GOT3 (cell line): ENCODE measurements at regions not wholly inside any gene's neighbourhood (a gene's known extent, or its start where the extent isn't known, plus 50 kb on each side); places are given as distances from the start of the nearest gene placed in this dataset.

Experiments used
- DNase-seq: peaks from one replicate; lab custom pipeline; 2025; ENCODE audit warnings: mixed read lengths; lab: John Stamatoyannopoulos, UW

- DNase-seq: no peak
These were observed 258.8 kb upstream of the ZNF608 start for GRCh38 chr5:125005266-125005665.

DNA sequence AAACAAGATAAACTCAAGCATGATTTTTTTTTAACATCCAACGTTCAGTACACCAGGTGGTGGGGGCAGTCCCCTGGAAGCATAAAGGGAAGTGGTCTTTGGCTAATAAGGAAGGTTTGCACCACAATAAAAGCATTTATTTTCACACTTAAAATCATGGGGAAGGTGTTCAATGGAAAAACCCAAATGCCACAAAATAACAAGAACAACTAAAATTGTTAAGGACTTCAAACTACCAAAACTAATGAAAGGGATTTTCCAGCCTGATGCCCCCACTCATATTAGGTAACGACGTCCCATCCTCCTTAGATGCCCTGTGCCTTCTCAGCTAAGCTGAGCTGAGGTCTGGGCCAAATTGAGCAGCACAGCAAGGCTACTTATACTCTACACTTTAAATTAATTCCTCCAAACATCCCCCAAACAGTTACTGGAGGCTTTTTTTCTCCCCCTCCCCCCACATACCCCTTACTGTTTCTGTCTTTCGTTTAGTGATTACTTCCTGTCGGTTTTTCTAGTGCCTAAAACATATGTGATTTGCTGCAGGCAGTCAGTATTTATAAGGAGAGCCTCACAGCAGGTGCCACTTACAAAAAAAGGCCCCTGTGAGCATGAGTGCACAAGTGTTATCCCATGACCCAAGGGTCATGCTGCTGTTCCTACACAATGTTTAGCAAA is 259.7 kb upstream of the ZNF608 start:
- DNase-seq: no peak

DNA sequence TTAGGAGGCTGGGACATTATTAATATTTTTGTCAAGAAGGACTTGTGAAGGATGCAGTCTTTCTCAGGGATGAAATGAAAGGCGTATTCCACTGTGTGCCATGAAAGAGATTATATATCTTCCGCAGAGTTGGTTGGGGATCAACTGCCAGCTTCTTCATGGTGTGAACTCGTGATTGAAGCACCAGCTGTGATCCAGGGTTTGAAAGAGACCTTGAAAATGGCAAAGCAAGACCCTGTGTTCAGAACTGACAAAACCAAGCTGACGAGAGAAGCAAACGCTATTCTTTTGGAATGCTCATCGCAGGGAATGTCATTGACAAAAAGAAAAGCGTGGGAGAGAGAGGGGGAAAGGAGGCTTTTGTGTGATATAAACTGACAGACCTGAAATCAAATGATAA is 263.9 kb upstream of the ZNF608 start:
- no peak for DNase-seq

DNA sequence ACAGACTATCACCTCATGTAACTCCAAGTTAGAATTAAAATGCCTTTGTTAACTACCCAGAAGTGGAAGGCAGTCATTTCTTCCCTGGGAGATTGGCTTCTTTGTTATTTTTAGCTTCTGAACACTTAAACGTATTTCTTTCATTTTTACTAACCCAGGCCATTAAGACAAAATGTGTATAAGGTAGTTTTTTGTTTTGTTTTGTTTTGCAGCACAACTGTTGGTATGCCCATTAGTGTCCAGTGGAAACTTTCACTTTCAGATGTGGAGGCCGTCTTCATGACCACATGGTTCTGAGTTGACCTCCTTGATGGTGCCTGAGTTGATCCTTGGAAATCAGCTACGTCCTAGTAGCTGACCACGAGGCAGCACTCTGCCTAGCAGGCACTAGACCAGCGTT is 264.6 kb upstream of the ZNF608 start:
- no peak for DNase-seq

DNA sequence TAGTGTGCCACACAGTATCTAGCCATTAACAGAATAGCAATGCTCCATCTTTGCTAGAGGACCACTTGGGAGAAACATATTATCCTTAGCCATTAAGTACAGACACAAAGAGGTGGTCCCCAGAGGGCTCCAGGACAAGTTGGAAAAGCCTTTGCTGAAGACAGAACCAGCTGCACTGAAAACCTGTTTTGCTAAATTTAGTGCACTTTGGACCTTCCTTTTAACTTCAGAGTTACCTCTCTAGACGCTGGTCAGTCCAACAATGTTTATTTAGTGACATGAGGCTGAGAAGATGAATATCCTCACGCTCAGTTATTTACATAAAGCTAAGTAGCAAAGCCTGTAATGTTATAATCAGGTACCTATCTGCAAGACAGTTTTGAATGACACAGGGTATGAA is 265.0 kb upstream of the ZNF608 start:
- DNase-seq: no peak

DNA sequence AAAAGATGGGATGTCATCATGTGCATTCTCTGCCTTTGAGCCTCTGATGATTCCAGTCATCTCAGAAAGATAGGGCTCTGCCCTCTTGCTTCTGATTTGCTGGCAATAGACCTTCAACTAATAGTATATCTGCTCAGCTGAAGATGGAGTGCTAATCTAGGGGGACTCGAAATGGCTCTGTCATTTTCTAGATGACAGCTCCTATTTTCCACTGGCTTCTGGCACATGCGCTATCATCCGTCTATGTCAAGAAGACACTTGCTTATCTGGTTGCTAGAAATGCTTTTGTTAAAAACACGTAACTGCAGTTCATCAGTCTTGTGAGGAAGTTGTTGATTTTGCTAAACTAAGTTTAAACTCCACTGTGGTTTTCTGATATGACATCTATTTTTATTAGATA is 265.5 kb upstream of the ZNF608 start:
- DNase-seq: no peak

DNA sequence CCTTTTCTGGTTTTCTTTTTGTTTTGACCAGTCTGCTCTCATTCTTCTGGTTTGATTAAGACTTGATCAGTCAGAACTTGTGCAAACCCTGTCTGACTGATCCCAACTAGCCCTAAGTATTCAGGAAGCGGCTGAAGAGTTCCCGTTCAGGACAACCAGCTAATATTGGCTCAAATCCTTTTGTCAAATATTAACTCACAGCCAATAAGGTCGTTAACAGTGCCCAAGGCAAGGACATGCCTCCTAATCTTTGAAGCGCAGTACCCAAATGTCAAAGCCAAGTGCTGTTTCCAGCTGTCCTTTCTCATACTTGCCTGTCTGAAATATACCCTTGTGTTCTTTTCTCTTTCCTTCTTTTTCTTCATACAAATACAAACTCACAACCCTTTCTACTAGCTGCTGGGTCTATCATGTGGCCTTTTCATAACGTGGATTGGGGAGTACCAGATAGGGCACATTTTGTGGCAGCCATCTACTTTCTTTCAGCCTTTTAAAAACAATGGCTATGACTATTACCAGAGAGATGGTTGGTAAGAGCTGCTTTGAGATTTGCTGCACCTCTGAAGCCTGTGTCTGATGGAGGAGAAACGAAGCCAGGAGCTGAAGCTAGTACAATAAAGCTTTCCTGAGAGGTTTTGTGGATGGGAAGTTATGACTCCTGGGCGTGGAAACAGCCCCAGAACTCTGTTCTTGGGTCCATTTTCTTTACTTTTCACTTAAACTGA is 266.4 kb upstream of the ZNF608 start:
- no peak for DNase-seq

GRCh38 chr5:125014202-125014601 is 267.8 kb upstream of the ZNF608 start:
- no peak for DNase-seq

DNA sequence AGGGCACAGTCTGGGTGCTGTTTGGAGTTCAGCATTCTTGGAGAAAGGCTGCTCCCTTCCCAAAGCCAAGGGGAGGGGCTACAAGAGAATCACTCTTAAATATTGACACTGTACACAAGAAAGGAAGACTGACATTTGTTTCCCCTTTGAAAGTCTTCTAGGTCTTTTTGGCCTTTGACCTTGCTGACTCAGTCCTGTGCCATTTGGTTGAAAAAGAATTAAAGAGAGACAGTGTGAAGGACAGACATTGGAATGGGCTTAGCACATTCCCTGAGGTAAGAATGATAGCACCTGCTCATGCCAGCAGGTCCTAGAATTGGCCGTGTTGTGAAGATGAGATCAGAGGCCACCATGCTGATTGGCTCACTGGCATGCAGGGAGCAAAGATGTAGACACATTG is 271.4 kb upstream of the ZNF608 start:
- DNase-seq: no peak

DNA sequence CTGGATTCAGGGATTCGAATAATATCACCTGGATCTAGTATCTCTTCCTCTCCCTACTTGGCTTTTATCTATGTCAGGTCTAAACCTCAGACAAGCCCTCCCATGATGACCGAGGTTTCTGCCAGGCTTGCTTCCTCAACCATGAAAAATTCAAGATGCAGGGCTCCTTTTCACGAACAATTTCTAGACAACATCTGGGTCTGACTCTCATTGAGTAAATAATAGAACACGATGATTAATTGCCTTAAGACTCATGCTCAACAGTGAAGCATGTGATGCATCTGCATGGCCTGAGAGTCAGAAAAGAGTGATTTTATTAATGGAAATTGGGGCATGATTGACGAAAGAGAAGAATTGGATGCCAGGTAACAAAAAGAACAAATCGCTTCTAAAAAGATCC is 277.2 kb upstream of the ZNF608 start:
- no peak for DNase-seq

DNA sequence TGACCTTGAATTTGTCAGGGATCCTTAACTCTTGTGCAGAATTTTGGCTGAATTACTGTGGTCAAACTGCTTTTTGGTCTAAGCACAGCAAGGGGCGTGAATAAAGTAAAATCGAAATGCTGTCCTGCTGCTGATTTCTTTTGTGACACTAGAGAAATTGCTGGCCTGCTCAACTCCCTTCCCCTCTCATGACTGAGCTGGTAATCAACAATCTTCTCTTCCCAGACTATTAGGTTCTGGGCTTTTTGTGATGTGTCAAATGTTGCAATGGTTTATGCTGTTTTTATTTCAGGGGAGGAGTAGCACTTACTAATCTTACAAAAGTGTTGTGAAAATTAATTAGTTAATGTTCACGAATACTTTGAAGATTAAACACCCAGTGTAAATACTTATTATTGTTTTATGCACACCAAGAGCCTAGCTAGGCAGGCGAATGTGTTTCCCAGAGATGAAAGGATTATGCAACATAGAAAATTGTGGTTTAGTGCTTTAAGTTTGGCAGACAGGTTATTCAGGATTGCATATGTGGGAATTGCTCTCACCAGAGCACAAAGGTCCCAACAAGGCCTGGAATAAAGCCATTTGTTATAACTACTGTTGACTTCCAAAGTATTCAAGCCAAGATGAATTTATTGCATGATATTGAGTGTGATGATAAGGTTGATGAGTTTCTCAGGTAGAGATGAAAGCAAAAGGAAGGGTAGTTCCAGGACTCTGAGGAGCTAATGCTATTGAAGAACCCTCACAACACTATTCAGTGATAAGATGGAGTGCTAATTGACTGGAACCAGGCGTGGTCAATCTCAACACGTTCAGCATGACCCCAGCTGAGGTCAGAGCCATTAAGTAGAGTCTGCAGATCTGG is 280.7 kb upstream of the ZNF608 start:
- DNase-seq: no peak

GRCh38 chr5:125032286-125032685 is 285.8 kb upstream of the ZNF608 start:
- DNase-seq: no peak

DNA sequence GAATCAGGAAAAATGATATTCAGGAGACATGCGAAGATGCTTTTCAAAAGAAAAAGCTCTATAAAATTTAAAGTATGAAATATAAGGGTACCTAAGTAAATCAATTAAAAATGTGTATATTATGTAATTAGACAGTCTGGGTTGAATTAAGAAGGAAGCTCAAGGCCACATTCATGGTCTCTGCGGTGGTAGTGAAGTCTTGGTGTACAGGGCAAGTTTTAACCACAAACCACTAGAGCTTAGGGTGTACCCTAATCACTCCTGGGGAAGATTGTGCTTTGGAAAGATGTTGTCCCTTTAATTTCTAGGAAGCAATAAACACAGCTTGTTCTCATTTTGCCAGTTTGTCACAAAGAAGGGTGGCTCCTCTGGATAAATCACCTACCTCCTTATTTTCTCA is 287.2 kb upstream of the ZNF608 start:
- DNase-seq: no peak

GRCh38 chr5:125034331-125034730 is 287.9 kb upstream of the ZNF608 start:
- no peak for DNase-seq

DNA sequence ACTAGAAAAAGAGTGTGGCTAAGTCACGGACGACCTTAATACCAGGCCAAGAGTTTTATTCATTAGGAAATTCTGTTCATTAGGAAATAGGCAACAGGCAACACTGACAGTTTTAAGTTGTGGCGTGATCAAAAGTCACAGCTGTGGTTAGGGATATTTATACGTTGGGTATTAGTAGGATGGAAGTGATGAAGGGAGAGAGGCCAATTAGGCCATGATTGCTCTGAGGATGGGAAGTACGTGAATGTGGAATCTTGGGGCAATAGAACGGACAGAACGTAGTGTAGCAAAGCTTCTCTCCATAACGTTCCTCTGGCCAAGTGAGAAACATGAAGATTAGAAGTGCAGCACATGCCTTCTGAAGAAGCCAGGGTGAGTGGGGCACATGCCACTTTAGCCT is 290.1 kb upstream of the ZNF608 start:
- no peak for DNase-seq

DNA sequence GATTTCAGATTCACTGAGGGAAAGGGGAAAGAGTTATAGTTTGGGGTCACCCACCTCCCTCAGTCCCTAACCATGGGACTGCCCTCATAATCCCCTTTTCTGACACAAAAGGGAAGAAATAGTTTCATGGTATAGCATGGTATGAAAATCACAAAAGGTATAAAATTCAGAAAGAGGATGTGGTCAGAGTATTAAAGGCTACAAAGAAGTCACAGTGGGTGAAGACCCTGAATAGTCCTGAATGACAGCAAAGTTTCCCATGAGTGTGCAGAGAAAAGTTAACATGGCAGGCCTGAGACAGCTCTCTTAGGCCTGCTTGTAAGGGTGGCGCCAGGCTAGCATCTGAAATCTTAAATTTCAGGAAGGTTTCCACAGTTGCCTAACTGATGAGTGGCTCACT is 290.6 kb upstream of the ZNF608 start:
- DNase-seq: no peak

GRCh38 chr5:125037530-125037929 is 291.1 kb upstream of the ZNF608 start:
- DNase-seq: no peak

GRCh38 chr5:125038477-125038876 is 292.0 kb upstream of the ZNF608 start:
- DNase-seq: no peak

GRCh38 chr5:125041798-125042197 is 295.4 kb upstream of the ZNF608 start:
- DNase-seq: no peak

- DNase-seq: no peak
These were observed 295.9 kb upstream of the ZNF608 start for GRCh38 chr5:125042261-125042890.

DNA sequence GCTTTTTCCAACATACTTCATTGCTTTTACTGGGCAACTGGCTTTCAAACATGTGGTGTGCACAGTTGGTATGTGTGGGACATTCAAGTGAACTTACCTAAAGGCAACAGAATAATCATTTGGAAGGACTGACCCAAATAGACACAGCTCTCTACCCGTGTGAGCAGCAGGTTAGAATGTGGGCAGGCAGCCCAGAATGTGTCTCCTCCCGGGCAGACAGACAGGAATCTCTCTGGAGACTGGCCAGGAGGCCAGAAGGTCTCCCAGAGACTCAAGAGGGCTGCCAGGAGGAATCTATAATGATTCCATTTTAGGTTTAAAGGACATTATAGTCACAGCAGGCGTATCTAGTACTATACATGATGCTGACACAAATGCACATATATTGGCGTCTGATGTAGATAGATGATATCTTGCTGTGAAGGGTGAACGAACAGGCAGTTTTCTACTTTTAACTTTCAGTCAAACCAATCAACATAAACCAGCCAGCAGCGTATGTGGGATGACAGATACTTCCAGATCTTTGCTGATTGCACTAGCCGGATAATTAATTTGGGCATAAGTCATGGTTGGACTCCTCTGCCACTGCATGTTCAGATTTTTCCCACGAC is 297.4 kb upstream of the ZNF608 start:
- no peak for DNase-seq
